Activated naive CD8-positive, alpha-beta T cell treated with anti-CD3 and anti-CD28 coated beads, Interleukin-2, amount 10 ng/mL, durations not matched to agents 7 days and 5 days (primary cell): ENCODE measurements at regions not wholly inside any gene's neighbourhood (a gene's known extent, or its start where the extent isn't known, plus 50 kb on each side); places are given as distances from the start of the nearest gene placed in this dataset.
A peak's percentile ranks its signal among the peaks of the same experiment; 100 is the strongest.

Experiments used
- ATAC-seq: fragments of 150-1000 bp; cut with Tn5 transposase; one replicate; pipeline ENCODE4 v1.10.0; 2021; ENCODE audit warnings: low read depth, moderate library complexity
- POLR2A ChIA-PET: fragments of 350-600 bp; sonication (Branson Sonifier 250); formaldehyde crosslinking; loops from one replicate; lab custom pipeline; 2021; ENCODE audit warnings: antibody characterized with exemption; lab: Charles Lee
- DNase-seq: peaks from one replicate; pipeline ENCODE4 v3.0.0; 2021
- H3K27ac Mint-ChIP-seq: one replicate; pipeline ENCODE4 v1.8.0; 2022; ENCODE audit warnings: mild to moderate bottlenecking, mixed read lengths
- H3K27me3 Mint-ChIP-seq: one replicate; pipeline ENCODE4 v1.8.0; 2022; ENCODE audit warnings: mild to moderate bottlenecking, moderate library complexity, mixed read lengths
- H3K36me3 Mint-ChIP-seq: one replicate; pipeline ENCODE4 v1.8.0; 2021; ENCODE audit warnings: mild to moderate bottlenecking, mixed read lengths
- H3K4me1 Mint-ChIP-seq: one replicate; pipeline ENCODE4 v1.8.0; 2021; ENCODE audit warnings: mixed read lengths
- H3K4me3 Mint-ChIP-seq: one replicate; pipeline ENCODE4 v1.8.0; 2022; ENCODE audit warnings: mild to moderate bottlenecking, moderate library complexity, mixed read lengths
- H3K9me3 Mint-ChIP-seq: one replicate; pipeline ENCODE4 v1.8.0; 2021; ENCODE audit warnings: mixed read lengths

DNA sequence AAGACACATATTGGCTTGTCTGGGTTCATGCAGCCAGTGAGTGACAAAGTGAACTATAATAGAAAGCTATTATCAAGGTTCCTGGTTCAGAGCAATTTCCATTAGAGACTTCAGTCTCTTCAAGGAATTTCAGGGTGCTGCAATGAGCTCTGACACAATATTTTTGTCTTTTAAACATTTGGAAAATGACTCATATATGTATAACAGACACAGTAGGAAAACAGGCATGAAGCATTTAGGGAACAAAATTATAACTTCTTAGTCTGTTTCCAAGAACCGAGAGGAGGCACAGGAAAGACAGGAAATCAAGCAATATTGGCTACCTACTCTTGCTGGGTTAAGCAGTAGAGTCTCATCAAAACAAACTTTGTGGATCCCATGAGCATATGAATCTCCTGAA lies 170.4 kb downstream of the PTPRC start:
- Mint-ChIP-seq H3K27me3 (no peaks in the 10 kb centered on the region), H3K4me1 (peaks cover 2% of the 10 kb centered on the region), H3K27ac (no peak overlapping the region), H3K9me3 (peaks cover 22% of the 10 kb centered on the region), H3K36me3 (peaks cover 22% of the 10 kb centered on the region), H3K4me3 (no peak overlapping the region)
- DNase-seq (no peak), ATAC-seq (no peak)
- POLR2A ChIA-PET = no interaction called here

- Mint-ChIP-seq H3K36me3 (peaks cover 19% of the 10 kb centered on the region), H3K27ac (no peak overlapping the region), H3K4me3 (no peak overlapping the region), H3K9me3 (peaks cover 24% of the 10 kb centered on the region), H3K27me3 (no peaks in the 10 kb centered on the region), H3K4me1 (no peaks in the 10 kb centered on the region)
- ATAC-seq (no peak), DNase-seq (no peak)
- POLR2A ChIA-PET = no interaction called here
These were observed 172.6 kb downstream of the PTPRC start for GRCh38 chr1:198811449-198811848.

DNA sequence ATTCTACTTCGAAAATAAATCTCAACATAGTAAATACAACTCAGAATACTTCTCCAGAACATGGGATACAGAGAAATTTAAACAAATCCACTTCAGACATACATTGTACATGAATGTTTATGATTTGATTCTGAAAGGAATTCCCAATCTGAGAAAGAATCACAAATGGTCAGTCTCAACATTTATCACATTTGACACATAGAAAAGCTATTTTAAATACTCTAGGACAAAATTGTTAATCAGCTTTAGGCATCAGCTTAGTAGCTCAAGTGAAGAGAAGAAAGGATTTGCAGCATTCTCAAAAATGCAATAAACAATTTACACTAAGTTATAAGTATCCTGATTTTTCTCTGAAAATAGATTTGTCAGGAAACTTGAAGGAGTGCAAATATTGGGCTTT lies 184.8 kb downstream of the PTPRC start:
- H3K9me3 Mint-ChIP-seq = no peaks in the 10 kb centered on the region
- no peak overlapping the region for H3K27ac Mint-ChIP-seq
- DNase-seq (no peak), ATAC-seq (no peak)
- H3K27me3 Mint-ChIP-seq = no peaks in the 10 kb centered on the region
- POLR2A ChIA-PET = no interaction called here
- peaks cover 3% of the 10 kb centered on the region for H3K36me3 Mint-ChIP-seq
- no peaks in the 10 kb centered on the region for H3K4me1 Mint-ChIP-seq
- H3K4me3 Mint-ChIP-seq = no peak overlapping the region

GRCh38 chr1:198825254-198825653 lies 186.4 kb downstream of the PTPRC start:
- DNase-seq = no peak
- H3K27me3 Mint-ChIP-seq = no peaks in the 10 kb centered on the region
- POLR2A ChIA-PET = no interaction called here
- peaks cover 4% of the 10 kb centered on the region for H3K4me1 Mint-ChIP-seq
- ATAC-seq = no peak
- H3K36me3 Mint-ChIP-seq = no peaks in the 10 kb centered on the region
- H3K4me3 Mint-ChIP-seq = no peak overlapping the region
- H3K27ac Mint-ChIP-seq = no peak overlapping the region
- H3K9me3 Mint-ChIP-seq = no peaks in the 10 kb centered on the region

- Mint-ChIP-seq H3K27me3 (peaks cover 2% of the 10 kb centered on the region), H3K4me3 (no peak overlapping the region), H3K9me3 (no peaks in the 10 kb centered on the region), H3K4me1 (peaks cover 13% of the 10 kb centered on the region), H3K27ac (no peak overlapping the region), H3K36me3 (peaks cover 2% of the 10 kb centered on the region)
- no peak for DNase-seq
- ATAC-seq = no peak
- POLR2A ChIA-PET = no interaction called here
These were observed 190.5 kb downstream of the PTPRC start for GRCh38 chr1:198829356-198829755.

- peak; percentile 41 for ATAC-seq
- H3K36me3 Mint-ChIP-seq = peaks cover 4% of the 10 kb centered on the region
- H3K4me1 Mint-ChIP-seq = peaks cover 13% of the 10 kb centered on the region
- no peaks in the 10 kb centered on the region for H3K9me3 Mint-ChIP-seq
- H3K4me3 Mint-ChIP-seq = no peak overlapping the region
- POLR2A ChIA-PET = no interaction called here
- DNase-seq = no peak
- peak overlapping the region; percentile 9 for H3K27ac Mint-ChIP-seq
- H3K27me3 Mint-ChIP-seq = peaks cover 2% of the 10 kb centered on the region
These were observed 191.1 kb downstream of the PTPRC start for GRCh38 chr1:198829944-198830343.

DNA sequence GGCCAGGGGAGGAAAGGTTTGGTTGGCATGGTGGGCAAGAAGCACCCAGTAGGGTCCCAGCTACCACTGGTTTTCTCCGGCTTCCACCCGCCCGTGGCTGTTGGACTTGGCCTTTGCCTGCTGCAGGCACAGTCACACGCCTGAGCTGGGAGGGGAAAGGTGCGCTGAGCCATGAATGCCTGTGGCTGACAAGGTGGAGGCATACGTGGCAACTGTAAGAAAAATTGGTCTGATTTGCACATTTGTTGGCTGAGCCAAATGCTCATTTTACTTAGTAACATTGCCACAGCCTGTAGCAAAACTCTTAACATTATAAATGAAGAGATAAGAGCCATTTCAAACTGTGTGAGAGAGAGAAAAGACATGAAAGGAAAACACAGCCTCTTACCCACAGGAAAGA lies 191.6 kb downstream of the PTPRC start:
- H3K27me3 Mint-ChIP-seq = peaks cover 2% of the 10 kb centered on the region
- DNase-seq = no peak
- POLR2A ChIA-PET = no interaction called here
- peaks cover 5% of the 10 kb centered on the region for H3K36me3 Mint-ChIP-seq
- H3K4me1 Mint-ChIP-seq = peaks cover 13% of the 10 kb centered on the region
- peak overlapping the region; percentile 15 for H3K4me3 Mint-ChIP-seq
- no peak overlapping the region for H3K27ac Mint-ChIP-seq
- ATAC-seq = no peak
- no peaks in the 10 kb centered on the region for H3K9me3 Mint-ChIP-seq

DNA sequence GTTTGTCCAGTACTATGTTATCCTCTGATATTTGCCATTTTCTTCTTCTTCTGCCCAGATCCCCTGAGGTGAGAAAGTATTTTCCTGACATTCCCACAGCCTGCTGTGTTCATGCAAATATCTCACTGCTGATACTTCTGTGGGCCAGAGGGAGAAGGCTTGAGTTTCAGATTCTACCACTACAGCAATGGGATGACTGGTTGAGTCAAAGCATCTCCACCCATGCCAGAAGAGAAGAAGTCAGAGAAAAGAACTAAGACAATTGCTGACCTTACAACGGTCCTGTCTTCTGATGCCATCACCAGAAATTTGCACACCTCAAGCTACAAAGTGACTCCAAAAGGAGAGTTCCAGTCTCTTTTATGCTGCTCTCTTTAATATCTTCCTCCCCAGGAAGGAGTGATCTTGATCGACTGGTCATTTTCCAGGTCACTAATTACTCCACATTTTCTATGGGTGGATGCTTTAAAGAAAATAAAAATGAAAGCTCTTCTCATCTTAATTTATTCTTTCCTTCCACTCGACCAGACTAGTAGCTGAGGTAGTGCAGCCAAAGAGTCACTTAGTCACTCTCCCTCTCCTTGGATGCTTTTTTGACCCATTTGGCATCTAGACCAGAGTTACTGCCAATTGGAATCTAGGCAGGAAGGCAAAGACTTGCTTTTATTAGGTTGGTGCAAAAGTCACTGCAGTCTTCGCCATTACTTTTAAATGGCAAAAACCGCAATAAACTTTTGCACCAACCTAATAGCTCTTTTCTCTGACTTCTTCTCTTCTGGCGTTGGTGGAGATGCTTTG lies 195.1 kb downstream of the PTPRC start:
- Mint-ChIP-seq H3K4me1 (peaks cover 14% of the 10 kb centered on the region), H3K36me3 (peaks cover 7% of the 10 kb centered on the region), H3K9me3 (no peaks in the 10 kb centered on the region), H3K4me3 (no peak overlapping the region), H3K27ac (no peak overlapping the region), H3K27me3 (peaks cover 2% of the 10 kb centered on the region)
- POLR2A ChIA-PET = interaction anchor here (0.9 to 1.3 kb wide), 2 partner anchors 12 to 409 kb away, joined by 3 read pairs; no protein-coding TSS in a partner anchor
- no peak for ATAC-seq
- DNase-seq = no peak

DNA sequence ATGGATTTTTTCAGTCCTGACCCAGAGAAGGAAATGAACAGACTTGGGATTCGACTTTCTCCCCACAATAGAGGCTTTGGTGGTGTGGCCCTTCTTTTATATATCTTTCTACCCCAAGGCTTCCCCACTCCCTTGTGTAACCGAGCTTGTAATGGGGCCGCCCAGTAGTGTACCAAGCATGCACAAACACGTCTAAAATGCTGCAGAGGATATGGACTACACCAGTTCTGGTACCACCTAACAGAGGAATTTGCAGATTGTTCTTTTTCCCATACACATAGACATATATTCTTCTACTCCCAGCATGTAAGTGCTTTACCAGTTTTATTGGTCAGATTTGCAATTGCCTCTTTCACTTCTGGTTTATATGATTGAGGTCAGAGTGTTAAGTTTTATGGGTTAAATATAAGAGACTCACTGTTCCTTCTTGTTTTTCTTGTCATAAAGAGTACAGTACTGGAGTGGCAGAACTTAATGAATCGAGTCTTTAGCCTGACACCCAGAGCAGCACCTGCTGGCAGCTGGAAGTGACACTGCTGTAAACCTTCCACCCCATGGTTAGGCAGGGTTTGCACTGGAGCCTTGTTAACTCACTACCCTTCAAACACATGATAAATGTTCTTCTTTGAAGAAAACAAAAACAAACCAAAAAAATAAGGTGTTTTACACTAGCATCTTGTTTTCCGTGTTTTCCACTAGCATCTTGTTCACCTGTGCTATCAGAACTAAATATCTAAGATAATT lies 198.6 kb downstream of the PTPRC start:
- POLR2A ChIA-PET = no interaction called here
- no peak for DNase-seq
- H3K27me3 Mint-ChIP-seq = peaks cover 2% of the 10 kb centered on the region
- peaks cover 15% of the 10 kb centered on the region for H3K36me3 Mint-ChIP-seq
- ATAC-seq = peak; percentile 13
- peaks cover 2% of the 10 kb centered on the region for H3K4me1 Mint-ChIP-seq
- H3K9me3 Mint-ChIP-seq = no peaks in the 10 kb centered on the region
- H3K27ac Mint-ChIP-seq = no peak overlapping the region
- H3K4me3 Mint-ChIP-seq = no peak overlapping the region

DNA sequence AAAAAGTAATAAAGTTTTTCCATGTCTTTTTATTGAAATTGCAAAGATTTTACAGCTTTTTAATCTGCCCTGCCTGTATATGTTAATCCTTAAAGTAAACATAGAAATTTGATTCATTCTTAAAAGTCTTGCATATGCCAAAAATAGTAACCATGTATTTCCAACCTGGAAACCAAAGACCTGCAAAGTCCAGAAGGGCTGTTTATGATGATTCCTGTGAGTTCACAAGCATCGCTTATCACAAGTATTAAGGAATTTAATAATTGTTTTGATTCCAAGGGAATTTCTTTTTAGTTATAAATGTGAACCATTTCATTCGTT lies 199.1 kb downstream of the PTPRC start:
- Mint-ChIP-seq H3K4me3 (no peak overlapping the region), H3K9me3 (no peaks in the 10 kb centered on the region), H3K27ac (no peak overlapping the region), H3K36me3 (peaks cover 15% of the 10 kb centered on the region), H3K27me3 (no peaks in the 10 kb centered on the region), H3K4me1 (peaks cover 2% of the 10 kb centered on the region)
- DNase-seq (no peak), ATAC-seq (no peak)
- POLR2A ChIA-PET = no interaction called here

GRCh38 chr1:198841477-198841876 lies 202.6 kb downstream of the PTPRC start:
- no peak for ATAC-seq
- Mint-ChIP-seq H3K27ac (no peak overlapping the region), H3K27me3 (no peaks in the 10 kb centered on the region), H3K4me1 (peaks cover 2% of the 10 kb centered on the region), H3K36me3 (peaks cover 27% of the 10 kb centered on the region), H3K4me3 (no peak overlapping the region), H3K9me3 (no peaks in the 10 kb centered on the region)
- no peak for DNase-seq
- POLR2A ChIA-PET = no interaction called here

GRCh38 chr1:198842686-198843085 lies 203.8 kb downstream of the PTPRC start:
- POLR2A ChIA-PET = no interaction called here
- DNase-seq = no peak
- Mint-ChIP-seq H3K27me3 (no peaks in the 10 kb centered on the region), H3K27ac (no peak overlapping the region), H3K9me3 (peaks cover 6% of the 10 kb centered on the region), H3K36me3 (peaks cover 37% of the 10 kb centered on the region), H3K4me3 (no peak overlapping the region), H3K4me1 (no peaks in the 10 kb centered on the region)
- ATAC-seq = no peak

GRCh38 chr1:198845271-198845670 lies 206.4 kb downstream of the PTPRC start:
- peaks cover 46% of the 10 kb centered on the region for H3K36me3 Mint-ChIP-seq
- H3K4me1 Mint-ChIP-seq = peaks cover 3% of the 10 kb centered on the region
- no peaks in the 10 kb centered on the region for H3K27me3 Mint-ChIP-seq
- H3K27ac Mint-ChIP-seq = no peak overlapping the region
- POLR2A ChIA-PET = no interaction called here
- H3K9me3 Mint-ChIP-seq = peaks cover 6% of the 10 kb centered on the region
- no peak overlapping the region for H3K4me3 Mint-ChIP-seq
- ATAC-seq (no peak), DNase-seq (no peak)

GRCh38 chr1:198845851-198846250 lies 207.0 kb downstream of the PTPRC start:
- peaks cover 3% of the 10 kb centered on the region for H3K4me1 Mint-ChIP-seq
- no peak overlapping the region for H3K27ac Mint-ChIP-seq
- peaks cover 6% of the 10 kb centered on the region for H3K9me3 Mint-ChIP-seq
- DNase-seq (no peak), ATAC-seq (no peak)
- H3K4me3 Mint-ChIP-seq = no peak overlapping the region
- POLR2A ChIA-PET = no interaction called here
- H3K36me3 Mint-ChIP-seq = peaks cover 47% of the 10 kb centered on the region
- H3K27me3 Mint-ChIP-seq = no peaks in the 10 kb centered on the region
